ENCODE measurements at regions not wholly inside any gene's neighbourhood (a gene's known extent, or its start where the extent isn't known, plus 50 kb on each side); places are given as distances from the start of the nearest gene placed in this dataset.

DNA sequence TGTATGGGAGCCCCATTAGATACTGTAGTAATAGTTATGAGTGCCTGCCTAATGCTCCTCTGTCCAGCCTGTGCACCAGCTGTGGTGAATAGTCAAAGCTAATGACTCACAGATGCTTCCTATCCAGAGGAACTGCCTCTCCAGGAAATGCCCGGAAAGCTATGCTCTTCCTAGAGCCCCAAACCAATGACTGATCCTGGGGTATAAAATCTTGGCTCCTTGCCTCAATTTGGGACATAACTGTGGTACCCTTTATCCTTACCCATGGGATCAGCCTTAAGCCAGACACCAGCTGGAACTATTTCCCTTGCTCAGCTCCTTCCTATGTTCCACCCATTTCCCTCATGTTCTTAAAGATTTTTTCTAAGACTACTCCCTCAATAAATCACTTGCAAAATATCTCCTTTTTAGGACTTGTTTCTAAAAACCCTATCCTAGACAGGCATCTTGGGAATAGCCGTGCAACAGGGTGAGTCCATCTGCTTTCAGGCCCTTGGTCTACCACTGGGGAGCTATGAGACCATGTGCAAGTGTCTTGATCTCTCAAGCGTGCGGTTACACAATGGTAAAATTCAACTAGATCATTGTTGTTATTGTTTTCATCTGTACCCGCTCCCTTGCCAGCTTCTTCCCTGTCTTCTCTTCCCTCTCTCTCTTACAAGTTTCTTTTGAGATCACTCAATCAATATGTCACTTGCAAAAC is 283.7 kb downstream of the BTBD3 start:
- H3K18ac ChIP-seq (ENCODE audit: extremely low read depth, low read length): no peak overlapping the region
- no peak overlapping the region for H3K4ac ChIP-seq (replicated peaks; ENCODE audit: insufficient read length, low read depth, low read length)
- H3K79me2 ChIP-seq (ENCODE audit: control insufficient read depth in 1 of 2, insufficient read depth in 2 of 2, low read length in 2 of 2): no peaks in the 10 kb centered on the region
- CTCF ChIA-PET (ENCODE audit: partially characterized antibody): interaction anchor here (0.6 to 1.3 kb wide), 6 partner anchors 8 to 1345 kb away, joined by 3 to 7 read pairs (median 4); no protein-coding TSS in a partner anchor
- no peaks in the 10 kb centered on the region for H3K23me2 ChIP-seq (ENCODE audit: low read depth, low read length)
- H4K8ac ChIP-seq (ENCODE audit: extremely low read depth, insufficient read depth, low read length): no peak overlapping the region
- H2BK15ac ChIP-seq (ENCODE audit: low read length): no peak overlapping the region
- no peak for DNase-seq (ENCODE audit: low read depth in 1 of 2, low spot score in 2 of 2)
- H3K56ac ChIP-seq (replicated peaks; ENCODE audit: insufficient read length, low read depth, low read length): no peak overlapping the region
- POLR2A ChIA-PET (ENCODE audit: partially characterized antibody): no interaction called here
- H3K23ac ChIP-seq (ENCODE audit: insufficient read length): no peak overlapping the region
- H3K79me1 ChIP-seq (ENCODE audit: low read depth, low read length): no peaks in the 10 kb centered on the region
- no peak overlapping the region for H3K14ac ChIP-seq (ENCODE audit: insufficient read length)
- no peak overlapping the region for H4K91ac ChIP-seq (replicated peaks; ENCODE audit: insufficient read length, low read length)
- H4K20me1 ChIP-seq (replicated peaks in 1 of 2; ENCODE audit: control insufficient read depth in 1 of 2, insufficient read depth in 2 of 2, low read length in 2 of 2): no peaks in the 10 kb centered on the region
- no peaks in the 10 kb centered on the region for H3K9me3 ChIP-seq (ENCODE audit: insufficient read depth in 2 of 2, low read depth in 1 of 2, low read length in 1 of 2)
- no peaks in the 10 kb centered on the region for H3K36me3 ChIP-seq (ENCODE audit: control insufficient read depth in 2 of 4, insufficient read depth in 4 of 4, low read length in 3 of 4)
- no peaks in the 10 kb centered on the region for H3K27me3 ChIP-seq (replicated peaks in 1 of 4; ENCODE audit: control insufficient read depth in 3 of 4, extremely low read depth in 1 of 4, insufficient read depth in 3 of 4, low read length in 3 of 4)
- no peak for FAIRE-seq
- no peak overlapping the region for H2AFZ ChIP-seq (ENCODE audit: low read length)
- no peak overlapping the region for H3K4me3 ChIP-seq (ENCODE audit: extremely low read depth in 1 of 4, insufficient read depth in 2 of 4, low read depth in 3 of 4, low read length in 4 of 4)
- no peak overlapping the region for H3K27ac ChIP-seq (ENCODE audit: low read depth, low read length)
- no peak overlapping the region for H2BK120ac ChIP-seq (replicated peaks; ENCODE audit: low read depth, low read length)
- WGBS, 2 experiments (ENCODE audit: extremely low coverage in 1 of 2, insufficient coverage in 1 of 2, insufficient read length in 1 of 2, insufficient replicate concordance in 2 of 2, low coverage in 1 of 2, low lambda C conversion rate in 2 of 2, missing lambda C conversion rate in 1 of 2): 91% methylated on average over 5 of the region's 5 CpGs; no CpG with 5 or more reads in 1 of the 2 experiments
- no peak overlapping the region for H2BK12ac ChIP-seq (ENCODE audit: low read depth, low read length)
- no peak overlapping the region for H2BK5ac ChIP-seq (ENCODE audit: low read depth, low read length)
- no peak overlapping the region for H2BK20ac ChIP-seq (ENCODE audit: low read length)
- H3K4me1 ChIP-seq (replicated peaks in 1 of 4; ENCODE audit: control insufficient read depth in 3 of 4, insufficient read depth in 4 of 4, low read length in 3 of 4): no peaks in the 10 kb centered on the region
- no peak overlapping the region for H2AK5ac ChIP-seq (ENCODE audit: low read depth, low read length)
- H4K5ac ChIP-seq (ENCODE audit: insufficient read length, low read depth, low read length): no peak overlapping the region
- no peak overlapping the region for H3K4me2 ChIP-seq (ENCODE audit: insufficient read depth in 1 of 2, low read depth in 2 of 2, low read length in 2 of 2)
- no peak overlapping the region for H3K9ac ChIP-seq (replicated peaks in 1 of 4; ENCODE audit: extremely low read depth in 1 of 4, low read depth in 3 of 4, low read length in 3 of 4)
- TF ChIP-seq KDM4A (IDR thresholded peaks at IDR 0.05; ENCODE audit: low read depth, low read length, severe bottlenecking) (no peak), SP4 (IDR thresholded peaks at IDR 0.05; ENCODE audit: low read length) (no peak), SUZ12 (IDR thresholded peaks at IDR 0.05; ENCODE audit: low read length) (no peak), KDM1A (IDR thresholded peaks at IDR 0.05; ENCODE audit: borderline replicate concordance, low read length) (no peak), BCL11A (IDR thresholded peaks at IDR 0.05; ENCODE audit: low read depth in 2 of 2, low read length in 2 of 2) (no peak), HDAC6 (IDR thresholded peaks at IDR 0.05; ENCODE audit: low read depth, low read length) (no peak), PHF8 (conservative IDR thresholded peaks at IDR 0.05; ENCODE audit: low read depth, low read length) (no peak), CBX8 (IDR thresholded peaks at IDR 0.05; ENCODE audit: borderline replicate concordance, low read depth, low read length) (no peak), TAF7 (optimal IDR thresholded peaks at IDR 0.05; ENCODE audit: borderline replicate concordance, low read depth, low read length) (no peak), CHD2 (IDR thresholded peaks at IDR 0.05; ENCODE audit: low read length) (no peak), SIRT6 (IDR thresholded peaks at IDR 0.05; ENCODE audit: low read length) (no peak), RNF2 (IDR thresholded peaks at IDR 0.05; ENCODE audit: borderline replicate concordance, low read depth, low read length, missing control alignments, poor library complexity, severe bottlenecking) (no peak), NANOG (IDR thresholded peaks at IDR 0.05; ENCODE audit: insufficient read depth, low read depth, low read length, poor library complexity, severe bottlenecking) (no peak)

Data from H1 (cell line).